H1 (cell line): ENCODE measurements at regions not wholly inside any gene's neighbourhood (a gene's known extent, or its start where the extent isn't known, plus 50 kb on each side); places are given as distances from the start of the nearest gene placed in this dataset.

ENCODE experiments used
- BACH1 ChIP-seq: IDR thresholded peaks from 2 replicates; pipeline ENCODE4 v1.6.1; 2012; ENCODE audit warnings: low read length, improper control_type of control experiment
- KDM5A ChIP-seq: fragments of 200-600 bp; IDR thresholded peaks from 2 replicates; pipeline ENCODE4 v1.7.1; 2012; ENCODE audit warnings: mild to moderate bottlenecking, low read length, inconsistent platforms, mixed read lengths
- RNF2 ChIP-seq: fragments of 200-900, 300-1000 bp; sonication (generic); IDR thresholded peaks from 2 replicates; pipeline ENCODE4 v1.7.1; 2016; ENCODE audit warnings: borderline replicate concordance, low read depth, mild to moderate bottlenecking, antibody characterized with exemption, low read length; ENCODE audit not compliant: poor library complexity, severe bottlenecking; ENCODE audit errors: missing control alignments

- no peak for TF ChIP-seq RNF2
- no peak for TF ChIP-seq KDM5A
- TF ChIP-seq BACH1, result no peak
- TF ChIP-seq, all 59 proteins: peak for 0
Observed at GRCh38 chr18:47412924-47413323, 161.5 kb upstream of the SKOR2 start (continued).
